Suprapubic skin (tissue), 4 donors: ENCODE measurements at regions not wholly inside any gene's neighbourhood (a gene's known extent, or its start where the extent isn't known, plus 50 kb on each side); places are given as distances from the start of the nearest gene placed in this dataset.
"Not testable (repeated sequence)": the region's sequence is repeated elsewhere in the genome, so short reads cannot be mapped to it uniquely, and the experiment has no call there.

Experiments used
- DNase-seq, 2 donors: peaks; one replicate each; pipeline ENCODE4 v3.0.0-alpha.2; 2019; ENCODE audit warnings: low spot score in 2 of 2
- H3K27ac ChIP-seq: fragments of 200-600 bp; sonication (generic); one replicate; pipeline ENCODE4 v1.5.1; 2019
- H3K27me3 ChIP-seq: fragments of 200-600 bp; sonication (generic); one replicate; pipeline ENCODE4 v1.5.1; 2019
- H3K36me3 ChIP-seq: fragments of 200-600 bp; sonication (generic); one replicate; pipeline ENCODE4 v1.5.1; 2019
- H3K4me1 ChIP-seq: fragments of 200-600 bp; sonication (generic); one replicate; pipeline ENCODE4 v1.5.1; 2019
- H3K4me3 ChIP-seq: fragments of 200-600 bp; sonication (generic); one replicate; pipeline ENCODE4 v1.5.1; 2019; ENCODE audit warnings: mild to moderate bottlenecking
- H3K9me3 ChIP-seq: fragments of 200-600 bp; sonication (generic); one replicate; pipeline ENCODE4 v1.5.1; 2019
- EP300 ChIP-seq: sonication (generic); formaldehyde crosslinking; IDR thresholded peaks from one replicate; pipeline ENCODE4 v1.6.1; 2017; ENCODE audit warnings: antibody characterized with exemption
- POLR2A ChIP-seq, 2 donors: fragments of 450-650 bp; IDR thresholded peaks; one replicate each; pipeline ENCODE4 v1.6.1; 2017; ENCODE audit warnings: antibody characterized with exemption in 2 of 2, mild to moderate bottlenecking in 2 of 2, moderate library complexity in 2 of 2
- POLR2AphosphoS5 ChIP-seq, 3 donors: sonication (generic); formaldehyde crosslinking; IDR thresholded peaks; one replicate each; pipeline ENCODE4 v1.6.1; 2017; ENCODE audit warnings: antibody characterized with exemption in 3 of 3
- WGBS: methylation state at CpG from one replicate; pipeline ENCODE4 v1.1.5; 2018; 5-methylcytosine and 5-hydroxymethylcytosine counted together
- TF ChIP-seq, protein P1 (sequence below), 2 donors: fragments of 200-600 bp in 1 of 2; fragments of 450-650 bp in 1 of 2; sonication (generic) in 1 of 2; IDR thresholded peaks; one replicate each; pipeline ENCODE4 v1.5.1; 2016 to 2019; ENCODE audit warnings: antibody characterized with exemption in 2 of 2, mild to moderate bottlenecking in 1 of 2, moderate library complexity in 1 of 2

DNA sequence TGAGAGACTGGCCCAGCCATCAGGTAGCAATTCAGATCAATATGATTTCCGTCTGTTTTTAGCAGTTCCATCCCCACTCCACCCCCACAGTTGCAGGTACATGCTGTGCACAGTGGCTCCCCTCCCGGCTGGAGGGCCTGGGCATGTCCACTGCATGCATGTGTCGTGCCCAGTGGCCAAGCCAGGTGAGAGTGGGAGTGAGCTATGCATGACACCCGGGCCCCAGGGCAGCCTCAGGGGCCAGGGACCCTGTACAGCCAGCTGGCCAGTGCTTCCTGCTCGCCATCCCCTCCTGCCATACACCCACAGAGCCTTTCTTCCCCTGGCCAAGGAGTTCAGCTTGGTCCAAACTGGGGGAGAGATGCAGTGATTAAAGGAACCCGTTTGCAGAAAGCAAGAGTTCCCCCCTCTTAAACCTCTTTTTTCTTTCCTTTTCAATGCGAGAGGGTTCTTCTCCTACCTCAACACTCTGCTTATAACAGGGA, 135.3 kb downstream of the THBS2 start:
- no peak for DNase-seq

DNA sequence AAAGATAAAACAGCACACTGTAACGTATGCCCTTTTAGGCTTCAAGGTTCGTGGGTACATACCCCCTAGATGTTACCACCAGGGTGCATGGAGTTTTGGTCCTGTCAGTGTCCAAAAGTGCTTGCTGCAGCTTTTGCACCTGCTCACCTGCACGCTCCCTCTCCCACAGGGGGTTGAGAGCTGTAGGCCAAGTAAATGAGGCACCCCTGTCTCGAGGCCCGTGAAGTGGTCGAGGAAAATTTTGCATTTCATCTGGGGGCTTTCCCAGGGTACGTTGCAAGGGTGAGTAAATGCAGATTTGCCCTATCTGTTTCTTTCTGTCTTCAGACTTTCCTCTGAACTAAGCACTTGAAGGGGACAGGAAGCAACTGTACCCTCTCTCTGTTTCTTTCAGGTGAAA, 136.0 kb downstream of the THBS2 start:
- DNase-seq = no peak
- TF ChIP-seq, protein P1, sequence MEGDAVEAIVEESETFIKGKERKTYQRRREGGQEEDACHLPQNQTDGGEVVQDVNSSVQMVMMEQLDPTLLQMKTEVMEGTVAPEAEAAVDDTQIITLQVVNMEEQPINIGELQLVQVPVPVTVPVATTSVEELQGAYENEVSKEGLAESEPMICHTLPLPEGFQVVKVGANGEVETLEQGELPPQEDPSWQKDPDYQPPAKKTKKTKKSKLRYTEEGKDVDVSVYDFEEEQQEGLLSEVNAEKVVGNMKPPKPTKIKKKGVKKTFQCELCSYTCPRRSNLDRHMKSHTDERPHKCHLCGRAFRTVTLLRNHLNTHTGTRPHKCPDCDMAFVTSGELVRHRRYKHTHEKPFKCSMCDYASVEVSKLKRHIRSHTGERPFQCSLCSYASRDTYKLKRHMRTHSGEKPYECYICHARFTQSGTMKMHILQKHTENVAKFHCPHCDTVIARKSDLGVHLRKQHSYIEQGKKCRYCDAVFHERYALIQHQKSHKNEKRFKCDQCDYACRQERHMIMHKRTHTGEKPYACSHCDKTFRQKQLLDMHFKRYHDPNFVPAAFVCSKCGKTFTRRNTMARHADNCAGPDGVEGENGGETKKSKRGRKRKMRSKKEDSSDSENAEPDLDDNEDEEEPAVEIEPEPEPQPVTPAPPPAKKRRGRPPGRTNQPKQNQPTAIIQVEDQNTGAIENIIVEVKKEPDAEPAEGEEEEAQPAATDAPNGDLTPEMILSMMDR (IDR thresholded peaks at IDR 0.05) = no peak
- Histone ChIP-seq H3K36me3 (no peaks in the 10 kb centered on the region), H3K4me1 (no peaks in the 10 kb centered on the region), H3K9me3 (no peaks in the 10 kb centered on the region), H3K4me3 (no peak overlapping the region), H3K27ac (no peak overlapping the region), H3K27me3 (no peaks in the 10 kb centered on the region)
- WGBS = 90% methylated on average over 7 of the region's 7 CpGs

More for the DNA sequence above, 135.3 kb downstream of the THBS2 start:
- H3K9me3 ChIP-seq = no peaks in the 10 kb centered on the region
- H3K4me1 ChIP-seq = no peaks in the 10 kb centered on the region
- no peaks in the 10 kb centered on the region for H3K27me3 ChIP-seq
- no peaks in the 10 kb centered on the region for H3K36me3 ChIP-seq
- no peak for TF ChIP-seq POLR2A (IDR thresholded peaks at IDR 0.05)
- TF ChIP-seq, protein P1 (IDR thresholded peaks at IDR 0.05) = no peak
- TF ChIP-seq POLR2AphosphoS5 (IDR thresholded peaks at IDR 0.05) = no peak
- no peak for TF ChIP-seq EP300
- no peak overlapping the region for H3K27ac ChIP-seq
- H3K4me3 ChIP-seq = no peak overlapping the region
- WGBS = 90% methylated on average over 7 of the region's 7 CpGs

DNA sequence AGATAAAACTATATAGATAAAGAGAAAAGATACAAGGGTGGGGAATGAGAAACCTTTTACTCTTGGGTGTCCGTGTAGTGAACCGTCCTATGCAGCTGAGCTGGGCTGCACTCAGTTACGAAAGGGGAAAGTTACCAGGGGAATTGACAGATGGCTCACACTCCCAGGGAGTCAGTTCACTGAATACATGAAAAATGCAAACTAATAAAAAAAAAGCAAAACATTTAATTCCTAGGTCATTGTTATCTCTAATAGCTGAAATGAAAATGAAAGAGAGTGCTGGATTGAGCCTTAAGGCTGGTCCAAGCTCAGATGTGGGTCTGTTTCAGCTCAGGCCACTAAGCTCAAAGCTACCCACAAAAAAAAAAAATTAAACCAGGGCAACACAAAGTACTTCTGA, 138.0 kb downstream of the THBS2 start:
- Histone ChIP-seq H3K9me3 (no peaks in the 10 kb centered on the region), H3K27ac (no peak overlapping the region), H3K36me3 (no peaks in the 10 kb centered on the region), H3K27me3 (no peaks in the 10 kb centered on the region), H3K4me1 (no peaks in the 10 kb centered on the region), H3K4me3 (no peak overlapping the region)
- no peak for TF ChIP-seq POLR2A (IDR thresholded peaks at IDR 0.05)
- TF ChIP-seq, protein P1 (IDR thresholded peaks at IDR 0.05) = no peak
- no peak for TF ChIP-seq POLR2AphosphoS5 (IDR thresholded peaks at IDR 0.05)
- no peak for TF ChIP-seq EP300
- no peak for DNase-seq
- 62% methylated on average over 3 of the region's 3 CpGs for WGBS

DNA sequence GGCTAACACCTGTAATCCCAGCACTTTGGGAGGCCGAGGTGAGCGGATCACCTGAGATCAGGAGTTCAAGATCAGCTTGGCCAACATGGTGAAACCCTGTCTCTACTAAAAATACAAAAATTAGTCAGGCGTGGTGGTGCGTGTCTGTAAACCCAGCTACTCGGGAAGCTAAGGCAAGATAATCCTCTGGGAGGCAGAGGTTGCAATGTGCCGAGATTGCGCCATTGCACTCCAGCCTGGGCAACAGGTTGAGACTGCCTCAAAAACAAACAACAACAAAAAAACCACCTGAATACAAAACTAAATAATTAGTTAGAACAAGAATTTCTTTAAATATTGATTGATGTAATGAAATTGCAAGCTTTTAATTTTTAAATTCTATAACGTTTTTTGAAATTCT, 139.0 kb downstream of the THBS2 start:
- not testable (repeated sequence) for H3K27ac ChIP-seq, DNase-seq, H3K4me1 ChIP-seq, H3K36me3 ChIP-seq, H3K9me3 ChIP-seq, H3K27me3 ChIP-seq, H3K4me3 ChIP-seq
- WGBS = 86% methylated on average over 8 of the region's 8 CpGs

DNA sequence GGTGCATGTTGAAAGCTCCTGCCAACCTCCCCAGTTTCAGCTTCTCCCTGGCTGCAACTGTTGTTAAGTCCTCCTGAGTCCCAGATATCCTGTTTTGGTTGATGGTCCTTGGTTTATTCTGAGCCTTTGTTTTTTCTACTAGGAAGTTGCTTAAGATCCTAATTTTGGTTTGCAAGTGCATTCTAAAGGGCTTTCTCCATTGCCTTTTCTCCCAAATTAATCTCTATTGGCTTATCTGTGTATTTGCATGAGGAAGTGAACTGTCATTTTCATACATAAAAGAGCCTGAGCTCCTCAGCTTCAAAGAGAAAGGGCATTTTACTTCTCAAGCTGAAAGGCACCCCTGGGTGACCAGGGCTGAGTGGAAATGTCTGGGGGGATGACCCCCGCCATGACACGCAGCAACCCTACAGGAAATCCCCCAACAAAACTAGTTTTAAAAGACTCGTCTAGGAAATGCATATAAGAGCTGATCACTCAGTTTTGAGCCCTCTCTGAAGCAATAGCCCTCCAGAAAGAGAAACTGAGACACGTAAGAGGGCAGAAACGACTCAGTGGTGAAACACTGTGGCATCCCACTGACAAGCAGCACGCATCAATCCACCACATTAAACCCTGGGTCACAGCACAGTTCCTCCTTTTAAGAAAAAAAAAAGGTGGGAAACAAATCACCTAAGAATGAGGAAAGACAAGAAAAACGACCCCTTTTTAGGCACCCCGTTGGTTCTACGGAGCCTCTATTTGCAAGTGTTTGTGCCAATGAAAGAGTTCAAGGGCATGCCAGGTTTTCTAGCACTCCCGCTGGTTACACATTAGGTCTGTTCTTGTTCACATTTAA, 140.9 kb downstream of the THBS2 start:
- no peak for DNase-seq
- TF ChIP-seq EP300 (no peak), POLR2A (IDR thresholded peaks at IDR 0.05) (no peak), POLR2AphosphoS5 (IDR thresholded peaks at IDR 0.05) (no peak)
- TF ChIP-seq, protein P1 (IDR thresholded peaks at IDR 0.05) = no peak
- Histone ChIP-seq H3K4me3 (no peak overlapping the region), H3K27ac (no peak overlapping the region), H3K27me3 (no peaks in the 10 kb centered on the region), H3K4me1 (no peaks in the 10 kb centered on the region), H3K36me3 (no peaks in the 10 kb centered on the region), H3K9me3 (no peaks in the 10 kb centered on the region)
- 46% methylated on average over 10 of the region's 10 CpGs for WGBS

DNA sequence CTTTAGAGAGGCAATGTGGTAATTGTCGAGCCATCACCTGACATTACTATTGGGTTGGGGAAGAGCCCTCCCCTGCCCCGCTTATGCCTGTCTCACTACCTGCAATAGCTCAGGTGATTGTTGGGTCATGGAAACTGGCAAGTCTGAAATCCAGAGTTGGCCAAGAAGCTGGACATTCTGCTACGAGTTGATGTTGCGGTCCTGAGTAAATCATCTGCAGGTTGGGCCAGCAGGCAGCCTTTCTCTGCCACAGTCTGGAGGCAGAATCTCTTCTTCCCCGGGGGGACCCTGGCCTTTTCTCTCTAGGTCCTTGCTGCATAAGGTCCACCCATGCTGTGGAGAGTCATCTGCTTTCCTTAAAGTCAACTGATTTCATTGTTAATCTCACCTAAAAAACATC, 142.4 kb downstream of the THBS2 start:
- TF ChIP-seq EP300 = no peak
- no peak for TF ChIP-seq POLR2A (IDR thresholded peaks at IDR 0.05)
- TF ChIP-seq POLR2AphosphoS5 (IDR thresholded peaks at IDR 0.05) = no peak
- TF ChIP-seq, protein P1 (IDR thresholded peaks at IDR 0.05) = no peak
- 97% methylated on average over 5 of the region's 5 CpGs for WGBS
- Histone ChIP-seq H3K4me1 (no peaks in the 10 kb centered on the region), H3K9me3 (no peaks in the 10 kb centered on the region), H3K27ac (no peak overlapping the region), H3K4me3 (no peak overlapping the region), H3K27me3 (no peaks in the 10 kb centered on the region), H3K36me3 (no peaks in the 10 kb centered on the region)
- no peak for DNase-seq
